HG03432 (cell line): ENCODE measurements at regions not wholly inside any gene's neighbourhood (a gene's known extent, or its start where the extent isn't known, plus 50 kb on each side); places are given as distances from the start of the nearest gene placed in this dataset.
"Not testable (repeated sequence)": the region's sequence is repeated elsewhere in the genome, so short reads cannot be mapped to it uniquely, and the experiment has no call there.

Source experiments
- ATAC-seq: cut with Tn5 transposase; IDR thresholded peaks from one replicate; pipeline ENCODE4 v1.9.1; 2021; ENCODE audit warnings: mild to moderate bottlenecking, moderate library complexity; ENCODE audit not compliant: unreplicated experiment

GRCh38 chr2:230593765-230594164, 118.9 kb upstream of the CAB39 start:
- no peak for ATAC-seq

- ATAC-seq: no peak
Measured at GRCh38 chr2:230594286-230594840, 118.3 kb upstream of the CAB39 start.

GRCh38 chr2:230599853-230600252, 112.8 kb upstream of the CAB39 start:
- ATAC-seq: no peak

- no peak for ATAC-seq
Measured at GRCh38 chr2:230600285-230600684, 112.4 kb upstream of the CAB39 start.

DNA sequence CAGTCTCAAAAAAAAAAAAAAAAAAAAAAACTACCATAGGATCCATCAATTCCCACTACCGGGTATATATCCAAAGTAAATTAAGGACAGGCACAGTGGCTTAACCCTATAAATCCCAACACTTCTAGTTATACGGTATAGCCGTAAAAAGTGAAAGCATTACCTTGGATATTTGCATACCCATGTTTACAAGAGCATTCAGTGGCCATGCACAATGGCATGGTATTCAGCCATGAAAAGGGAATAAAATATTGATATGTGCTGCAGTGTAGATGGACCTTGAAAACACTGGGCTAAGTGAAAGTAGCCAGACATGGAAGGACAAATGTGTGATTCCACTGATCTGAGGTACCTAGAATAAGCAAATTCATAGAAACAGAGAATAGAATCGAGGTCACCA, 111.8 kb upstream of the CAB39 start:
- ATAC-seq: no peak

DNA sequence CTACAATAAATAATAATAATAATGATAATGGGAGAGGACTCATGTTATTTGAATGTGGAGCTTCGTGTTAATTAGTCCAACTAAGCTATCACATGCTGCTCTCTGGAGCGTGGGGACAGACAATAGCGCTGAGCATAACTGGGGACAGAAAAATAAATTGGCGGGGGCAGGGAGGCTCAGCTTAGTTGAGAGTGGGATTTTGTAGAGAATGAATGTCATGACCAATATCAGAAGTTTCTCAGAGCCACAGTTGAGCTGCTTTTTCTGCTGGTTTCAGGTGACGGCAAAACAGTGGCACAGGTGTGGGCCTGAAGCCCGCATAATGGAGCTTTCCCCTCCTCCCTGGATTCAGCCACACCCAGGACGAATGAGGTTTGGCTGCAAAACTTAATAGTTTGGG, 111.1 kb upstream of the CAB39 start:
- ATAC-seq: peak; percentile 75

DNA sequence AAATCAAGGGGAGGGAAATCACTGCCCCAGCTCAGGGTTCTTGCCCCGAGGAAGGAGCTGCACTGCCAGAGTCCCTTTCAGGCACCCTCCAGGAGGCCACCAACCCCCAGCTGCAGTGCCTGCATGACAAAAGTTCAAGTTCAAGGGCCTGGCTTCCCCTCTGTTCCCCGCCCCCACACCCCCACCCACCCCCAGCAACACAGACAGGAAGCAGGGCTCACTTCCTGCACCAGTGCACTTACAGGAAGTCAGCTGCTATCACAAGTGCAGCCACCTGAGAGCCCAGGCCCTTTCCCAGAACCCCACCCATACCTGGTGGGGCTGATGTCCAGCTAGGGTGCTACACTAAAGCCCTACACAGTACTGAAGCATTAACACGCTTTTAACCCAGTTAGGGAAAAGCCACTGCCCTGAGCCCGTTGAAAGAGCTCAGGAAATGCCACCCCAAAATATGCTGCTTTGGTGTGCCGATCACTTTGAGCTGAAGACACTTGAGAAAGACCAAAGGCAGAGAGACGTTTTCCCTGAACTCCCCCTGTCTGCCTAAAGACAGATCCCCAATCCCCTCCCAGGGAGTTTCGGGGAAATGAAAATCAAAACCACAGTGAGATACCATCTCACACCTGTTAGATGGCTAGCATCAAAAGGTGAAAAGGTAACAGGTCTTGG, 109.9 kb upstream of the CAB39 start:
- ATAC-seq: peak; percentile 62

DNA sequence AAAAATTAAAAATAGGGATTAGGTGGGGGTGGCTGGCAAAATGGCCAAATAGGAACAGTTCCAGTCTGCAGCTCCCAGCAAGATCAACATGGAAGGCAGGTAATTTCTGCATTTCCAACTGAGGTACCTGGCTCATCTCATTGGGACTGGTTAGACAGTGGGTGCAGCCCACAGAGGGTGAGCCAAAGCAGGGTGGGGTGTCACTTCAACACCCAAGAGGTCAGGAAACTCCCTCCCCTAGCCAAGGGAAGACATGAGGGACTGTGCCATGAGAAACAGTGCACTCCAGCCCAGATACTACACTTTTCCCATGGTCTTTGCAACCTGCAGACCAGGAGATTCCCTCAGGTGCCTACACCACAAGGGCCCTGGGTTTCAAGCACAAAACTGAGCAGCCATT, 109.3 kb upstream of the CAB39 start:
- not testable (repeated sequence) for ATAC-seq

DNA sequence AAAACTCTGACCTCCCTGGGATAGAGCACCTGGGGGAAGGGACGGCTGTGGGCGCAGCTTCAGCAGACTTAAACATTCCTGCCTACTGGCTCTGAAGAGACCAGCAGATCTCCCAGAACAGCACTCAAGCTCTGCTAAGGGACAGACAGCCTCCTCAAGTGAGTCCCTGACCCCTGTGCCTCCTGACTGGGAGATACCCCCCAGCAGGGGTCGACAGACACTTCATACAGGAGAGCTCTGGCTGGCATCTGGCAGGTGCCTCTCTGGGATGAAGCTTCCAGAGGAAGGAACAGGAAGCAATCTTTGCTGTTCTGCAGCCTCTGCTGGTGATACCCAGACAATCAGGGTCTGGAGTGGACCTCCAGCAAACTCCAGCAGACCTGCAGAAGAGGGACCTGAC, 108.5 kb upstream of the CAB39 start:
- not testable (repeated sequence) for ATAC-seq

- no peak for ATAC-seq
Measured at GRCh38 chr2:230614040-230614439, 98.6 kb upstream of the CAB39 start.

- peak; percentile 89 for ATAC-seq
Measured at GRCh38 chr2:230614913-230615332, 97.7 kb upstream of the CAB39 start.

DNA sequence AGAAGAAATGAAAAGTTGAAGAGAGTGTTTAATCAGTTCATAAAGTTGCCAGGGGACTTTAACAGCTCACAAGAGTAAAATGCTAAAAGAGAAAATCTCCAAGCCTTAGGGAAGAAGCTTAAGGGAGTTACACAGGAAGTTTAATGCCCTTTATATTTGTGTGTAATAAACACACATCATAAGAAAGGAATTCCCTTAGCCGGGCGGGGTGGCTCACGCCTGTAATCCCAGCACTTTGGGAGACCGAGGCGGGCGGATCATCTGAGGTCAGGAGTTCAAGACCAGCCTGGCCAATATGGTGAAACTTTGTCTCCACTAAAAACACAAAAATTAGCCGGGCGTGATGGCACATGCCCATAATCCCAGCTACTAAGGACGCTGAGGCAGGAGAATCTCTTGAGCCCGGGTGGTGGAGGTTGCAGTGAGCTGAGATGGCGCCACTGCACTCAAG, 95.4 kb upstream of the CAB39 start:
- not testable (repeated sequence) for ATAC-seq

GRCh38 chr2:230619491-230619890, 93.2 kb upstream of the CAB39 start:
- no peak for ATAC-seq

- ATAC-seq: not testable (repeated sequence)
Measured at GRCh38 chr2:230625220-230625619, 87.4 kb upstream of the CAB39 start.

DNA sequence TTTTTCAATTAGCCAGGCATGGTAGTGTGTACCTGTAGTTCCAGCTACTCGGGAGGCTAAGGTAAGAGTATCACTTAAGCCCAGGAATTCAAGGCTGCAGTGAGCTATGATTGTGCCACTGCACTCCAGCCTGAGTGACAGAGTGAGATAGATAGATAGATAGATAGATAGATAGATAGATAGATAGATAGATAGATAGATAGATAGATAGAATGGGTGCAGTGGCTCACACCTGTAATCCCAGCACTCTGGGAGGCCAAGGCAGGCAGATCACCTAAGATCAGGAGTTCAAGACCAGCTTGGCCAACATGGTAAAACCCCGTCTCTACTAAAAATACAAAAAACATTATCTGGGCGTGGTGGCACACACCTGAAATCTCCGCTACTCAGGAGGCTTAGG, 85.6 kb upstream of the CAB39 start:
- not testable (repeated sequence) for ATAC-seq

DNA sequence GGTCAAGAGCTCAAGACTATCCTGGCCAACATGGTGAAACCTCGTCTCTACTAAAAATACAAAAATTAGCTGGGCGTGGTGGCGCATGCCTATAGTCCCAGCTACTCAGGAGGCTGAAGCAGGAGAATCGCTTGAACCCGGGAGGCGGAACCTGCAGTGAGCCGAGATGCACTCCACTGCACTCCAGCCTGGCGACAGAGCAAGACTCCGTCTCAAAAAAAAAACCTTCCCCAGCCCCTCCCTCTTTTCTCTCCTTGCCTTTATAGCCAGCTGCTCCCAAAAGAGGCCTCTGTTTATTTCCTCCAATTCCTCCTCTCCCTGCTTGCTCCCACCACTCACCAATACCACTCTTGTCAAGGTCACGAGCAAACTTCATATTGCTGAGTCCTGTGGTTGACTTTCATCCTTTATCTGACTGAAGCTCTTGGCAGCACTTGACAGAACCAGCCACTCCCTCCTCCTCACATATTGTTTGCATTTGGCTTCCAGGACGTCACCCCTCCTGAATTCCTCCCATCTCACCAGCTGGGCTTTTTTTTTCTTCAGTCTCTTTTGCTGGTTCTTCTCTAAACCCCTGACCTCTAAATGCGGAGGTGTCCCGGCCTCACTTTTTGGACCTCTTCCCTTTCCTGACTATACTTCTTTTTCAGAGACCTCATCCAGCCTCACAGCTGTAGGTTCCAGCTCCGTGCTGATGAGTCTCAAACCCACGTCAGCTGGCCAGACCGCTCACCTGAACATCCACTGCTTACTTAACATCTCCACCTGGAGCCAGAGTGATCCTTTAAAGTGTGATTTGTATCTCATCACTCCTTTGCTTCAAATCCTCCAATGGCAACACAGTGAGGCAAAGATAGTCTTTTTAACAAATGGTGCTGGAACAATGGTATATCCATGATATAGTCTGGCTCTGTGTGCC, 84.6 kb upstream of the CAB39 start:
- ATAC-seq: no peak

DNA sequence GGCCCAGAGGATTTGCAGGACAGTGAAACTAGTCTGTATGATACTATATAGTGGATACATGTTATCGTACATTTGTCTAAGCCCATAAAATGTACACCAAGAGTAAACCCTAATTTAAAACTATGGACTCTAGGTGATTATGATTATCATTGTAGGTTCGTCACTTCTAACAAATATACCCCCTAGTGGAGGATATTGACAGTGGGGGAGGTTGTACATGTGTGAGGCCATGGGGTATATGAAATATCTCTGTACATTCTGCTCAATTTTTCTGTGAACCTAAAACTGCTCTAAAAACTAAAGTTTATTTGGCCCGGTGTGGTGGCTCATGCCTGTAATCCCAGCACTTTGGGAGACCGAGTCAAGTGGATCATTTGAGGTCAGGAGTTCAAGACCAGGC, 81.2 kb upstream of the CAB39 start:
- ATAC-seq: no peak

DNA sequence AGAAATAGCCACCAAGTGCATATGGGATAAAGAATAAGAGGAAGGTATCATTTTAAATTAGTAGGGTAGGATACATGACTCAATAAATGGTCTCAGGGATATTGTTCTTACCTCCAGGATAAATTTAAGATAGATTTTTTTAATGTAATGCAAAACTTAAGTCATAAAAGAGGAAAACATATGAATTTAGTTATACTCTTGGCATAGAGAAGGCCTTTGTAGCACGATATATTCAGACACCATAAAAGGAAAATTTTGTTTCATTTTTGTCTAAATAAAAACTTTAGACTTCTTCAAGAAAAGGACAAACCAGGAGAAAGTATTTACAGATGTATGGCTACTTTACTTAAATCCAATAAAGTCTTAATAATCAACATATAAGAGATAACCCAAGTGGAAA, 78.5 kb upstream of the CAB39 start:
- no peak for ATAC-seq

- not testable (repeated sequence) for ATAC-seq
Measured at GRCh38 chr2:230634721-230635313, 77.8 kb upstream of the CAB39 start.

DNA sequence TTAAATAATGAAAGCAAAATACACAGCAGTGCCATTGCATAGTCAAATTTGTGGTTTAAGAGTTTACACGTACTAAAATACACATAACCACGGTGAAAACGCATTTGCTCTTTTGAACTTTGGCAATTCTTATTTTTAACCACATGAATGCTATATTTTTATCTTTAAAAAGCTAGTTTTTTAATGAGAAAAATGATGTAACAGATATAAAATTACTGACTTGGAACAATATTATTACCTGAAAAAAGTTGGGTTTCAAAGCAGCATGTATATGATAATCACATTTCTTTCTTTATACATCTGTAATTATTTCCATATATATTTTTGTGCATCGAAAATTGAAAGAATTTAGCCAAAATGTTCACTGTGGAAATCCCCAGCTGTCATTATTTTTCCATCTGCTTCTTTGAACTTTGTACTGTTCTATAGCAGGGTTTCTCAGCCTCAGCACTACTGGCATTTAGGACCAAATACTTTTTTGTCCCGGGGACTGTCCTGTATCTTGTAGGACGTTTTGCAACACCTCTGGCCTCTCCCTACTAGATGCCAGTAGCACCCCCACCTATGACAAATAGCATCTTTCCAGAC, 75.9 kb upstream of the CAB39 start:
- peak; percentile 73 for ATAC-seq

- ATAC-seq: not testable (repeated sequence)
Measured at GRCh38 chr2:230637486-230637885, 75.2 kb upstream of the CAB39 start.
